ENCODE measurements at regions not wholly inside any gene's neighbourhood (a gene's known extent, or its start where the extent isn't known, plus 50 kb on each side); places are given as distances from the start of the nearest gene placed in this dataset.

- Histone ChIP-seq H3K4me3 (ENCODE audit: low read depth, low read length, poor library complexity, severe bottlenecking) (no peak overlapping the region), H3K27ac (ENCODE audit: low read depth, low read length, poor library complexity, severe bottlenecking) (no peak overlapping the region), H3K79me2 (ENCODE audit: insufficient read depth, low read length) (no peaks in the 10 kb centered on the region), H3K9me2 (ENCODE audit: low read depth, low read length) (no peaks in the 10 kb centered on the region), H3K9me3 (ENCODE audit: low read length) (no peaks in the 10 kb centered on the region), H3K9ac (ENCODE audit: low read length) (no peak overlapping the region), H3K4me1 (ENCODE audit: insufficient read depth, low read length, severe bottlenecking) (no peaks in the 10 kb centered on the region), H3K4me2 (ENCODE audit: low read length) (no peak overlapping the region), H3F3A (ENCODE audit: insufficient read depth, low read length) (no peaks in the 10 kb centered on the region), H3K27me3 (ENCODE audit: insufficient read depth, low read length) (no peaks in the 10 kb centered on the region), H4K20me1 (ENCODE audit: insufficient read depth, low read length) (no peaks in the 10 kb centered on the region), H2AFZ (ENCODE audit: low read length) (no peak overlapping the region), H3K36me3 (ENCODE audit: insufficient read depth, low read length) (no peaks in the 10 kb centered on the region)
- TF ChIP-seq EZH2 (IDR thresholded peaks at IDR 0.05; ENCODE audit: borderline replicate concordance, low read length) (no peak), CTCF (IDR thresholded peaks at IDR 0.05; ENCODE audit: low read length) (no peak)
Measured at GRCh38 chr21:41010101-41010435, 157.9 kb upstream of the BACE2 start.

DNA sequence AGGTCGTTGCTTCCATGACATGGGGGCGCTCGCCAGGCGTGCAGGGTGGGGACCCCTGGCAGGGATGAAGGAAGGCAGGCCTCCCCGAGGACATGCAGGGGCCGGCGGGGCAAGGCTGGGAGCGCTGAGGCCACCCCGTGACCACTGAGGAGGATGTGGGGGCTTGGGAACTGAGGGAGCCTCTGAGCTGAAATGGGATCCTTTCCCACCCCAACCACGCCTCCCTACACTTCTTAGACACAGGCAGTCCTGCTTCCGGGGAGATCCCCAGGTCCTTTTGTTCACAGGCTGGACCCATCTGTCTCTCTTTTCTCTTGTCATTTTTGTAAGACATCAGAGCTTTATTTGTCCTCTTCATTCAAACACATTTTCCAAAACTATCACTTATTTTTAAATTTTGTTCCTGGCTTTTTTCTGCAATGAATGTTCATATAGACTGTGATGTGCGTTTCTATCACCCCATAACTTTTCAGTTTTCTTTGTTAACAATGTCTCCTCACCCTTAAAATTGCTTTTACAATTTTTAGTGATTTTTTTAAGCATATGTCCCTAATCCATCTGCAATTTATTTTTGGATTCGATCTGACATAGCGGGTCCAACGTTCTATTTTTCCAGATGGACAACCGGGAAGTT is 156.7 kb upstream of the BACE2 start:
- Histone ChIP-seq H2AFZ (ENCODE audit: low read length) (no peak overlapping the region), H3K9me2 (ENCODE audit: low read depth, low read length) (no peaks in the 10 kb centered on the region), H3K79me2 (ENCODE audit: insufficient read depth, low read length) (no peaks in the 10 kb centered on the region), H3F3A (ENCODE audit: insufficient read depth, low read length) (no peaks in the 10 kb centered on the region), H3K4me2 (ENCODE audit: low read length) (no peak overlapping the region), H4K20me1 (ENCODE audit: insufficient read depth, low read length) (no peaks in the 10 kb centered on the region), H3K27ac (ENCODE audit: low read depth, low read length, poor library complexity, severe bottlenecking) (no peak overlapping the region), H3K9me3 (ENCODE audit: low read length) (no peaks in the 10 kb centered on the region), H3K36me3 (ENCODE audit: insufficient read depth, low read length) (no peaks in the 10 kb centered on the region), H3K4me1 (ENCODE audit: insufficient read depth, low read length, severe bottlenecking) (no peaks in the 10 kb centered on the region), H3K27me3 (ENCODE audit: insufficient read depth, low read length) (no peaks in the 10 kb centered on the region), H3K9ac (ENCODE audit: low read length) (no peak overlapping the region), H3K4me3 (ENCODE audit: low read depth, low read length, poor library complexity, severe bottlenecking) (no peak overlapping the region)
- TF ChIP-seq EZH2 (IDR thresholded peaks at IDR 0.05; ENCODE audit: borderline replicate concordance, low read length) (no peak), CTCF (IDR thresholded peaks at IDR 0.05; ENCODE audit: low read length) (no peak)

DNA sequence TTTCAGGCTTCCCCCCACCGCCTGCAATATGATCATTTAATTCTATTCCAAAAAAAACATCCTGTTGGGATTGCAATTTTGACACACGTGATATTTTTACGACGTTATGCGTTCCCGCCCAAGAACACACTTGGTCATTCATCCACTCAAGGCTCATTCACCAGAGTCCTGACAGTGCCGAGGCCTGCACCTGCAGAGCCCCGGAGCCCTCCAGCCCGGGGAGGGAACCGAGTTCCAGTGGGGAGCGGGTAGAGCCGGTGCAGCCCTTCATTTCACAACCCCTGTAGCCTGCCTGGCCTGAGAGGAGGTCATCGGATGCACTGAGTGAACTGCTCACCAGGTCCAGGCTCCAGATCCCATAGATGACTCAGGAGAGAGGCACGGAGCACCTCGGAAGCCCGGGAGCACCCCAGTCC is 156.0 kb upstream of the BACE2 start:
- H3K4me2 ChIP-seq (ENCODE audit: low read length): no peak overlapping the region
- H3K9me3 ChIP-seq (ENCODE audit: low read length): no peaks in the 10 kb centered on the region
- no peaks in the 10 kb centered on the region for H3K9me2 ChIP-seq (ENCODE audit: low read depth, low read length)
- no peaks in the 10 kb centered on the region for H3K27me3 ChIP-seq (ENCODE audit: insufficient read depth, low read length)
- H3K27ac ChIP-seq (ENCODE audit: low read depth, low read length, poor library complexity, severe bottlenecking): no peak overlapping the region
- H3K4me1 ChIP-seq (ENCODE audit: insufficient read depth, low read length, severe bottlenecking): no peaks in the 10 kb centered on the region
- H3K4me3 ChIP-seq (ENCODE audit: low read depth, low read length, poor library complexity, severe bottlenecking): no peak overlapping the region
- H3K36me3 ChIP-seq (ENCODE audit: insufficient read depth, low read length): no peaks in the 10 kb centered on the region
- TF ChIP-seq CTCF (IDR thresholded peaks at IDR 0.05; ENCODE audit: low read length): no peak
- TF ChIP-seq EZH2 (IDR thresholded peaks at IDR 0.05; ENCODE audit: borderline replicate concordance, low read length): no peak
- H4K20me1 ChIP-seq (ENCODE audit: insufficient read depth, low read length): no peaks in the 10 kb centered on the region
- no peak overlapping the region for H3K9ac ChIP-seq (ENCODE audit: low read length)
- no peaks in the 10 kb centered on the region for H3K79me2 ChIP-seq (ENCODE audit: insufficient read depth, low read length)
- no peak overlapping the region for H2AFZ ChIP-seq (ENCODE audit: low read length)
- H3F3A ChIP-seq (ENCODE audit: insufficient read depth, low read length): no peaks in the 10 kb centered on the region
